Neuronal stem cell (in vitro differentiated cells): ENCODE measurements at regions not wholly inside any gene's neighbourhood (a gene's known extent, or its start where the extent isn't known, plus 50 kb on each side); places are given as distances from the start of the nearest gene placed in this dataset.
"Not testable (repeated sequence)": the region's sequence is repeated elsewhere in the genome, so short reads cannot be mapped to it uniquely, and the experiment has no call there.

Experiments
- DNase-seq: peaks from one replicate; pipeline ENCODE4 v3.0.0-alpha.2; 2013; ENCODE audit warnings: low spot score
- H2AFZ ChIP-seq: one replicate; pipeline ENCODE4 v1.6.1; 2013; ENCODE audit warnings: mild to moderate bottlenecking, low read length, inconsistent platforms
- H2AK5ac ChIP-seq: 2 replicates; pipeline ENCODE4 v1.6.1; 2013; ENCODE audit warnings: low read depth, mild to moderate bottlenecking, inconsistent platforms, low read length, moderate library complexity, mixed read lengths
- H2BK120ac ChIP-seq: 2 replicates; pipeline ENCODE4 v1.6.1; 2013; ENCODE audit warnings: low read depth, mild to moderate bottlenecking, inconsistent platforms, low read length, moderate library complexity, mixed read lengths
- H2BK12ac ChIP-seq: one replicate; pipeline ENCODE4 v1.6.1; 2013; ENCODE audit warnings: low read length, inconsistent platforms
- H2BK15ac ChIP-seq: 2 replicates; pipeline ENCODE4 v1.6.1; 2013; ENCODE audit warnings: mild to moderate bottlenecking, low read length, inconsistent platforms, mixed read lengths
- H2BK5ac ChIP-seq: one replicate; pipeline ENCODE4 v1.6.1; 2013; ENCODE audit warnings: inconsistent platforms, mild to moderate bottlenecking, low read length, moderate library complexity
- H3K14ac ChIP-seq: one replicate; pipeline ENCODE4 v1.6.1; 2013; ENCODE audit warnings: low read length, inconsistent platforms
- H3K18ac ChIP-seq: 2 replicates; pipeline ENCODE4 v1.6.1; 2013; ENCODE audit warnings: low read length, inconsistent platforms
- H3K23ac ChIP-seq: 2 replicates; pipeline ENCODE4 v1.6.1; 2013; ENCODE audit warnings: low read depth, mild to moderate bottlenecking, mixed read lengths, low read length, inconsistent platforms; ENCODE audit not compliant: poor library complexity
- H3K27ac ChIP-seq: replicated peaks from 3 replicates; pipeline ENCODE4 v1.5.1; 2013; ENCODE audit warnings: low read length, inconsistent platforms
- H3K27me3 ChIP-seq, 3 experiments: 2 replicates each; pipeline ENCODE4 v1.6.1; 2013; ENCODE audit warnings: low read length in 3 of 3, mild to moderate bottlenecking in 2 of 3, inconsistent platforms in 1 of 3, low read depth in 1 of 3, mixed read lengths in 1 of 3, moderate library complexity in 1 of 3; ENCODE audit not compliant: control insufficient read depth in 3 of 3, insufficient read depth in 3 of 3
- H3K36me3 ChIP-seq, 2 donors: replicated peaks in 1 of 2; 2 replicates each; pipeline ENCODE4 v1.6.1; 2013; ENCODE audit warnings: low read length in 2 of 2; ENCODE audit not compliant: control insufficient read depth in 2 of 2, insufficient read depth in 2 of 2
- H3K4ac ChIP-seq: 2 replicates; pipeline ENCODE4 v1.6.1; 2013; ENCODE audit warnings: inconsistent platforms, mild to moderate bottlenecking, low read length, moderate library complexity
- H3K4me1 ChIP-seq, 2 donors: 1 replicate in 1 of 2; 2 replicates in 1 of 2; pipeline ENCODE4 v1.6.1; 2013; ENCODE audit warnings: low read length in 2 of 2, low read depth in 1 of 2; ENCODE audit not compliant: control insufficient read depth in 2 of 2, insufficient read depth in 1 of 2
- H3K4me2 ChIP-seq: one replicate; pipeline ENCODE4 v1.6.1; 2013; ENCODE audit warnings: mild to moderate bottlenecking, low read length, inconsistent platforms; ENCODE audit not compliant: insufficient read depth, poor library complexity, severe bottlenecking
- H3K4me3 ChIP-seq, 2 donors: 2 replicates each; pipeline ENCODE4 v1.5.1; 2013; ENCODE audit warnings: low read length in 2 of 2, mild to moderate bottlenecking in 2 of 2, inconsistent platforms in 1 of 2, moderate library complexity in 1 of 2
- H3K79me1 ChIP-seq: one replicate; pipeline ENCODE4 v1.6.1; 2013; ENCODE audit warnings: low read depth, mild to moderate bottlenecking, inconsistent platforms, low read length, moderate library complexity
- H3K9ac ChIP-seq: one replicate; pipeline ENCODE4 v1.6.1; 2013; ENCODE audit warnings: mild to moderate bottlenecking, low read depth, low read length, inconsistent platforms; ENCODE audit not compliant: poor library complexity
- H3K9me3 ChIP-seq, 2 donors: replicated peaks in 1 of 2; 2 replicates each; pipeline versions ENCODE3 to v1.6.1; 2013; ENCODE audit warnings: low read length in 2 of 2, mild to moderate bottlenecking in 2 of 2, inconsistent platforms in 1 of 2, low read depth in 1 of 2, mixed read lengths in 1 of 2, moderate library complexity in 1 of 2; ENCODE audit not compliant: control insufficient read depth in 2 of 2, insufficient read depth in 1 of 2
- H4K8ac ChIP-seq: one replicate; pipeline ENCODE4 v1.6.1; 2013; ENCODE audit warnings: low read depth, mild to moderate bottlenecking, inconsistent platforms, low read length, moderate library complexity
- H4K91ac ChIP-seq: one replicate; pipeline ENCODE4 v1.6.1; 2013; ENCODE audit warnings: low read length, low read depth, mild to moderate bottlenecking, inconsistent platforms; ENCODE audit not compliant: poor library complexity
- WGBS, 2 donors: extraction: QIAGEN DNeasy Blood & Tissue Kit; methylation state at CpG; one replicate each; pipeline ENCODE4 v1.1.7; 2013; ENCODE audit warnings: missing lambda C conversion rate in 2 of 2, mixed read lengths in 1 of 2; ENCODE audit not compliant: insufficient read length in 2 of 2, insufficient replicate concordance in 1 of 2; ENCODE audit errors: extremely low coverage in 2 of 2; 5-methylcytosine and 5-hydroxymethylcytosine counted together

DNA sequence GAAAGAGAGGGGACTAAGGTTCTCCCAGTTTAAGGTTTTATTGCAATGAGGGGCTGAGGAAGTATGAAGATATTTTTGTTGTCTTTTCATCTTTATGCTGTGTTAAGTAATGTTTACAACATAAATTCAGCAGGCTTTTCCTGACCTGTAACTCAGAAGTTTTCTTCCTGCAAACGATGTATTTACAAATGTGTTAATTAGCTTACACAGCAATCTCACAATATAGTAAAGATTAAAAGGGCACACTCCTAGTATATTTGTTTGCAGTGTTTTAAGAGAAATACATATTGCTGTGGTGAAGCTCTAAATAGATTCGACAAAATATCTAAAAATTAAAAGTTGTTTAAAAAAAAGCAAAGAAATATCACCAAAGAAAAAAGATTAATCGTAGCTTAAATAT, 55.7 kb downstream of the OR11H12 start:
- H2BK120ac ChIP-seq: no peak overlapping the region
- H2BK15ac ChIP-seq: no peak overlapping the region
- no peak overlapping the region for H3K4me3 ChIP-seq
- H3K9ac ChIP-seq: no peak overlapping the region
- H3K14ac ChIP-seq: no peak overlapping the region
- H2BK5ac ChIP-seq: no peak overlapping the region
- no peak for DNase-seq
- H3K9me3 ChIP-seq: peaks cover 0 to 2% of the 10 kb centered on the region in 2 donors
- no peak overlapping the region for H3K18ac ChIP-seq
- no peak overlapping the region for H2AK5ac ChIP-seq
- no peak overlapping the region for H4K8ac ChIP-seq
- no peak overlapping the region for H3K4me2 ChIP-seq
- no peaks in the 10 kb centered on the region for H3K4me1 ChIP-seq
- H3K4ac ChIP-seq: no peak overlapping the region
- WGBS, 2 donors: no CpG with 5 or more reads among the region's 3 CpGs
- H4K91ac ChIP-seq: no peak overlapping the region
- H2BK12ac ChIP-seq: no peak overlapping the region
- no peaks in the 10 kb centered on the region for H3K79me1 ChIP-seq
- no peaks in the 10 kb centered on the region for H3K36me3 ChIP-seq
- no peak overlapping the region for H2AFZ ChIP-seq
- no peak overlapping the region for H3K27ac ChIP-seq
- no peaks in the 10 kb centered on the region for H3K27me3 ChIP-seq
- no peak overlapping the region for H3K23ac ChIP-seq

DNA sequence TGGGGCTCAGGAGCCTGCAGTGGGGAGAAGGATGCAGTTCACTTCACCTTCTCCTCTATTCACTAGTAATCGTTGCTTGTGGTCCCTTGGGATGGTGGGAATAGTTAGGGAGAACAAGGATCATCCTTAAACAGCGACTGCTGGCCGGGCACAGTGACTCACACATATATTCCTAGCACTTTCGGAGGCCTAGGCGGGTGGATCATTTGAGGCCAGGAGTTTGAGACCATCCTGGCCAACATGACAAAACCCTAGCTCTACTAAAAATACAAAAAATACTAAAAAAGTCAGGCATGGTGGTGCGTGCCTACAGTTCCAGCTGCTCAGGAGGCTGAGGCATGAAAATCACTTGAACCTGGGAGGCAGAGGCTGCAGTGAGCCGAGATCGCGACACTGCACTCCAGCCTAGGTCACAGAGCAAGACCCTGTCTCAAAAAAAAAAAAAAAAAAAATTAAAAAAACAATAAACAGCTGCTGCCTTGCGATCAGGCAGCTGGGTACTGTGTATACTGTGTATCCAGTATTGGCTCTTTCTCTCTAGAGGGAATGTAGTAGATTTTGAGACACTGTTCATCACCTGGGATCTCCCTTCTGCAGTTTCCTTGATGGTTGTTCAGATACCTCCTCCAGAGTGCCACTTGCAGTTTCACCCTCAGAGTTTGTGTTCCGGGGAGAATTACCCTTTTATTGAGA, 59.1 kb downstream of the OR11H12 start:
- not testable (repeated sequence) for H3K4me2 ChIP-seq, H3K23ac ChIP-seq, H2BK15ac ChIP-seq, H4K91ac ChIP-seq, H3K14ac ChIP-seq, DNase-seq, H3K9me3 ChIP-seq, H3K18ac ChIP-seq, H3K36me3 ChIP-seq, H4K8ac ChIP-seq, H2BK12ac ChIP-seq, H2BK120ac ChIP-seq, H2AK5ac ChIP-seq, H3K9ac ChIP-seq, H3K27me3 ChIP-seq, H3K27ac ChIP-seq, H2BK5ac ChIP-seq, H3K4me3 ChIP-seq, H3K4ac ChIP-seq, H3K4me1 ChIP-seq, H3K79me1 ChIP-seq
- peak overlapping the region; percentile 11 for H2AFZ ChIP-seq
- WGBS, 2 donors: no CpG with 5 or more reads among the region's 11 CpGs

DNA sequence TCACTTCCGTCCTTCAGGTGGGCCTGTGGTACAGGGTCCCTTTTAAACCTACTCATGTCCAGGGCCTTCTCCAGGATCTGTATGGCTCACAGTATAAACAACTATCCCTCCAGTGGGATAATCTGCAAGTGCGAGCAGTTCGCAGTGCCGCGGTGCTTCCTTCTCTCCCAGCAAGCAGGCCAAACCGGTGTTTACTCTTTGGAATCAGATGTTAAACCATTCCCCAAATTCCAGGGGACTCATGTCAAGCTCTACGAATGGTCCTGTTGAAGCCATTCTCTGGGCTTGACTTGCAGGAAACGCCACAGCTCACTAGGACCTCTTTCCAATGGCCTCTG, 59.6 kb downstream of the OR11H12 start:
- Histone ChIP-seq H3K79me1 (no peaks in the 10 kb centered on the region), H3K18ac (no peak overlapping the region), H3K36me3 (no peaks in the 10 kb centered on the region), H3K27ac (no peak overlapping the region), H3K9ac (no peak overlapping the region), H4K8ac (no peak overlapping the region), H3K4me1 (no peaks in the 10 kb centered on the region), H2BK120ac (no peak overlapping the region), H4K91ac (no peak overlapping the region), H2AK5ac (no peak overlapping the region), H2BK12ac (no peak overlapping the region), H3K14ac (no peak overlapping the region), H3K4me2 (no peak overlapping the region), H3K4me3 (no peak overlapping the region), H3K27me3 (no peaks in the 10 kb centered on the region), H3K4ac (no peak overlapping the region), H3K23ac (no peak overlapping the region), H3K9me3 (peaks cover 0 to 2% of the 10 kb centered on the region in 2 donors), H2BK5ac (no peak overlapping the region), H2BK15ac (no peak overlapping the region), H2AFZ (peak overlapping the region; percentile 11)
- WGBS, 2 donors: no CpG with 5 or more reads among the region's 8 CpGs
- no peak for DNase-seq

DNA sequence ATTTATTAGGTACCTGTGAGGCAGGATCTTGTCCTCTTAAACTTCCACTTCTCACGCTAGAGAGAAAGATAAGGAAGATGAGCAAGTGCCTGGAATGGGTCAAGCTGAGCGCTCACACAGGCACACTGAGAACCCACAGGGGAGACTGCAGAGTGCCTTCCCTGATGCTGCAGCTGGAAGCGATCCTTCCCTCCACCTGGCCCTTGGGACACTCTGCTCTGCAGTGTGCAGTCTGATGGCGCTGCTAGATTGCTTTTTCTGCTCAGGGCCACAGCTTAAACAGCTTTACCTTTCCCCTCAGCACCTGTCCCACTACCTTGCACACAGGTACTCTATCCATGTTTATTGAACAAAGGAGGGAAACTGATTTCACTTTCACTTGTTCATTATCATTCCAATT, 66.9 kb downstream of the OR11H12 start:
- H4K8ac ChIP-seq: peak overlapping the region; percentile 43
- not testable (repeated sequence) for H3K79me1 ChIP-seq, DNase-seq, H2BK120ac ChIP-seq, H4K91ac ChIP-seq, H3K4me3 ChIP-seq, H2BK12ac ChIP-seq, H3K4ac ChIP-seq, H3K27ac ChIP-seq, H3K9ac ChIP-seq, H3K14ac ChIP-seq, H3K27me3 ChIP-seq, H3K18ac ChIP-seq, H2BK15ac ChIP-seq, H2AK5ac ChIP-seq, H3K9me3 ChIP-seq, H3K4me1 ChIP-seq, H3K36me3 ChIP-seq, H3K23ac ChIP-seq, H2BK5ac ChIP-seq, H3K4me2 ChIP-seq, H2AFZ ChIP-seq
- WGBS, 2 donors: no CpG with 5 or more reads among the region's 4 CpGs
